Sigmoid colon (tissue), 6 donors: ENCODE measurements at regions not wholly inside any gene's neighbourhood (a gene's known extent, or its start where the extent isn't known, plus 50 kb on each side); places are given as distances from the start of the nearest gene placed in this dataset.

Experiments
- DNase-seq: peaks from one replicate; pipeline ENCODE4 v3.0.0-alpha.2; 2019
- H3K27ac ChIP-seq, 4 donors: fragments of 200-600 bp; sonication (generic); one replicate each; pipeline ENCODE4 v1.5.1; 2016 to 2019; ENCODE audit warnings: mild to moderate bottlenecking in 1 of 4
- H3K27me3 ChIP-seq, 3 donors: fragments of 200-600 bp; sonication (generic); one replicate each; pipeline ENCODE4 v1.5.1; 2019; ENCODE audit warnings: mild to moderate bottlenecking in 1 of 3
- H3K36me3 ChIP-seq, 4 donors: fragments of 200-600 bp; sonication (generic); one replicate each; pipeline ENCODE4 v1.5.1; 2016 to 2019
- H3K4me1 ChIP-seq, 4 donors: fragments of 200-600 bp; sonication (generic); one replicate each; pipeline ENCODE4 v1.5.1; 2017 to 2019
- H3K4me3 ChIP-seq, 4 donors: fragments of 200-600 bp; sonication (generic); one replicate each; pipeline ENCODE4 v1.5.1; 2017 to 2019; ENCODE audit warnings: mild to moderate bottlenecking in 2 of 4, moderate library complexity in 1 of 4
- H3K9me3 ChIP-seq, 4 donors: fragments of 200-600 bp in 3 of 4; sonication (generic) in 3 of 4; one replicate each; pipeline versions ENCODE4 v1.5.1 to v1.6.1; 2013 to 2019
- CTCF ChIP-seq, 4 experiments: fragments of 450-650 bp in 3 of 4; fragments of 200-600 bp in 1 of 4; IDR thresholded peaks; one replicate each; pipeline ENCODE4 v1.5.1; 2016 to 2019; ENCODE audit warnings: antibody characterized with exemption in 4 of 4, mild to moderate bottlenecking in 3 of 4, moderate library complexity in 2 of 4
- EP300 ChIP-seq, 4 donors: sonication (generic); formaldehyde crosslinking; IDR thresholded peaks; one replicate each; pipeline ENCODE4 v1.6.1; 2017; ENCODE audit warnings: antibody characterized with exemption in 4 of 4
- POLR2A ChIP-seq, 2 donors: fragments of 450-650 bp; IDR thresholded peaks; one replicate each; pipeline ENCODE4 v1.6.1; 2016; ENCODE audit warnings: antibody characterized with exemption in 2 of 2, mild to moderate bottlenecking in 2 of 2, moderate library complexity in 2 of 2
- POLR2AphosphoS5 ChIP-seq, 4 donors: sonication (generic); formaldehyde crosslinking; IDR thresholded peaks; one replicate each; pipeline ENCODE4 v1.6.1; 2017; ENCODE audit warnings: antibody characterized with exemption in 4 of 4
- WGBS, 2 donors: extraction: QIAGEN DNeasy Blood & Tissue Kit; methylation state at CpG; one replicate each; pipeline ENCODE4 v1.1.7; 2013; 5-methylcytosine and 5-hydroxymethylcytosine counted together
- intact Hi-C: fragments of 100-400 bp; cut with DNase I; formaldehyde crosslinking; loops from one replicate; pipeline ENCODE4 v1.15.1; 2023
- donor health status: healthy with polysubstance abuse.
- donor health status: healthy.

GRCh38 chr2:9137379-9138150 is 69.0 kb upstream of the ASAP2 start:
- Histone ChIP-seq H3K27me3 (no peaks in the 10 kb centered on the region), H3K4me1 (peaks cover 0 to 5% (median 1%) of the 10 kb centered on the region in 4 donors), H3K27ac (no peak overlapping the region), H3K4me3 (no peak overlapping the region), H3K36me3 (no peaks in the 10 kb centered on the region), H3K9me3 (no peaks in the 10 kb centered on the region)
- 51 to 78% methylated on average over 24 of the region's 24 CpGs for WGBS, 2 donors
- DNase-seq: peak; percentile 60
- TF ChIP-seq POLR2AphosphoS5 (IDR thresholded peaks at IDR 0.05): no peak
- no peak for TF ChIP-seq CTCF (IDR thresholded peaks at IDR 0.05)
- no peak for TF ChIP-seq POLR2A (IDR thresholded peaks at IDR 0.05)
- no peak for TF ChIP-seq EP300 (IDR thresholded peaks at IDR 0.05)
- intact Hi-C loops: loop anchor here (2.0 kb wide), 1 partner anchor 263 kb away; no protein-coding TSS in a partner anchor

DNA sequence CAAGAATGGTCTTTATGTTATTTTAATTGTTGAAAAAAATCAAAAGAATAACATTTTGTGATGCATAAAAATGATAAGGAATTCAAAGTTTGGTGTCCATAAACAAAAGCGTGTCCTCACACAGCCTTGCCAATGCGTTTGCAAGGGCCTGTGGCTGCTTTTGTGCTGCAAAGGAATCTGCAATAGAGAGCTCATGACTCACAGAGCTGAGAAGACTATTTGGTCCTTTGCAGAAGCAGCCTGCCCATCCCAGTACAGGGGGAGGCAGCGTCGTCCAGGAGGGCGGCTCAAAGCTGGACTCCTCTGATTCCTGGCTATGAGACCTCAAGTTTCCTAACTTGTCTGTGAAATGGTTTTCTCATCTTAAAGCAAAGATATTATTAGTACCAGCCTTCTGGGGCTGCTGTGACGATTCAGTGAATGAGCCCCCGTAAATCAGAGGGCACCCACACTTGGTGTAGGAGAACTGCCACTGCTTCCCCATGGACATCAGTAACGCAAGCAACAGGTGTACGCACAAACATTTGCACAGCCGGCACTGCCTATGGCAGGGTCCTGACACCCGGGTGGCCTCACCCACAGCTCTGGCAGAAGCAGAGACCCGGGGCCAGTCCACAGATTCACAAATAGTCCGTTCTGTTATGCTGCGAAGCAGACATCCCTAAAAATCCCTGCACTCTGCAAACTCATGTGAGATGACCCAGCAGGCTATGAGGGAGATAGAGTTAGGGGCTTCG is 70.6 kb upstream of the ASAP2 start:
- no peak overlapping the region for H3K4me3 ChIP-seq
- peak; percentile 50 for DNase-seq
- no peaks in the 10 kb centered on the region for H3K36me3 ChIP-seq
- intact Hi-C loops: no loop called here
- no peaks in the 10 kb centered on the region for H3K27me3 ChIP-seq
- WGBS, 2 donors: 76 to 88% methylated on average over 15 of the region's 15 CpGs
- H3K9me3 ChIP-seq: no peaks in the 10 kb centered on the region
- peaks cover 0 to 5% (median 0%) of the 10 kb centered on the region in 4 donors for H3K4me1 ChIP-seq
- no peak overlapping the region for H3K27ac ChIP-seq
- TF ChIP-seq EP300 (IDR thresholded peaks at IDR 0.05) (no peak), POLR2A (IDR thresholded peaks at IDR 0.05) (no peak), CTCF (IDR thresholded peaks at IDR 0.05) (no peak), POLR2AphosphoS5 (IDR thresholded peaks at IDR 0.05) (no peak)

- no peak for TF ChIP-seq CTCF (IDR thresholded peaks at IDR 0.05)
- no peak for TF ChIP-seq POLR2A (IDR thresholded peaks at IDR 0.05)
- TF ChIP-seq EP300 (IDR thresholded peaks at IDR 0.05): no peak
- H3K9me3 ChIP-seq: no peaks in the 10 kb centered on the region
- no peak overlapping the region for H3K27ac ChIP-seq
- no peak overlapping the region for H3K4me3 ChIP-seq
- no peaks in the 10 kb centered on the region for H3K36me3 ChIP-seq
- no peaks in the 10 kb centered on the region for H3K27me3 ChIP-seq
- WGBS, 2 donors: 95 to 96% methylated on average over 8 of the region's 8 CpGs
- peak; percentile 38 for DNase-seq
- intact Hi-C loops: no loop called here
- no peaks in the 10 kb centered on the region for H3K4me1 ChIP-seq
Measured at GRCh38 chr2:9127316-9127715, 79.3 kb upstream of the ASAP2 start.

- DNase-seq: peak; percentile 27
- H3K4me3 ChIP-seq: no peak overlapping the region
- H3K36me3 ChIP-seq: no peaks in the 10 kb centered on the region
- intact Hi-C loops: no loop called here
- H3K27me3 ChIP-seq: no peaks in the 10 kb centered on the region
- 97 to 99% methylated on average over 3 of the region's 3 CpGs for WGBS, 2 donors
- H3K27ac ChIP-seq: no peak overlapping the region
- no peaks in the 10 kb centered on the region for H3K4me1 ChIP-seq
- TF ChIP-seq EP300 (IDR thresholded peaks at IDR 0.05): no peak
- no peak for TF ChIP-seq POLR2AphosphoS5 (IDR thresholded peaks at IDR 0.05)
- no peak for TF ChIP-seq CTCF (IDR thresholded peaks at IDR 0.05)
- no peak for TF ChIP-seq POLR2A (IDR thresholded peaks at IDR 0.05)
- H3K9me3 ChIP-seq: no peaks in the 10 kb centered on the region
Measured at GRCh38 chr2:9126540-9126939, 80.1 kb upstream of the ASAP2 start.
